GM19372 (cell line): ENCODE measurements at regions not wholly inside any gene's neighbourhood (a gene's known extent, or its start where the extent isn't known, plus 50 kb on each side); places are given as distances from the start of the nearest gene placed in this dataset.
"Not testable (repeated sequence)": the region's sequence is repeated elsewhere in the genome, so short reads cannot be mapped to it uniquely, and the experiment has no call there.

Source experiments
- ATAC-seq: cut with Tn5 transposase; IDR thresholded peaks from one replicate; pipeline ENCODE4 v1.9.1; 2021; ENCODE audit warnings: mild to moderate bottlenecking, low read depth, moderate library complexity; ENCODE audit not compliant: unreplicated experiment

DNA sequence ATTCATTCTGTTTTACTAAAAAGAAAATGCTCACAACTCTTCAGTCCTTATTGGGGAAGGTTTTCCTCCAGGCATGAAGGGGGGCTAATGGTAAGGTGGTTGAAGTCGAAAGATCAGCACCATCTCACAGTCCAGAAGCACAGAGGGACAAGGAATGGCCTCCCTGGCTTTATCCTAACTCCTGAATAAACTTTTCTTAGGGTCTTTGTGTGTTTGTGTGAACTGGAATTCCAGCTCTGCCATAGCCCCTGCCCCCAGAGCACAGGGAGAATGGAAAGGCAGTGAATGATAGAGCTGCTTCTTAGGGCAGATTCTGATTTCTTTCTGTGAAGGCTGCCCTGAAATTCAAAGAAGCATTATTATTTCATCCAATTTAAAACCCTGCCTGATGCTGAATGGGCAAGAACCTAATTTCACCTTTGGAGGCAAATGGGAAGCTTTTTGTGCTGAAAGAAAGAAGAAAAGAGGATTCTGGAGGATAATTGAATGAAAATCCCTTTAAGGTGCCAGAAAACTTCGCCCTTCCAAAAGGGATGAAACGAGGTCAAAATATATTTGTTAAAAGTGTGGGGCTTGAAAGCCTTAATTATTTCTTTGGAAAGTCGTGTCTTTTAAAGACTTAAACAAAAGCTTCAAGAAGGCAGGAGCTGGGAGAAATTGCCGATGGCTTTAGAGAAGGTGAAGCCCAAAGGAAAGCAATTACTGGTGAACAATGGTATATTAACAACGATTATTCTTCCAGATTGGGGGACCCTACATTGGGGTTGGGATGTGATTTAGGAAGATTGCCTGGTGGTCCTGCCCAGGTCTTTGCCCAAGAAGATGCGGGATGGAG lies 259.9 kb upstream of the RGMA start:
- no peak for ATAC-seq

DNA sequence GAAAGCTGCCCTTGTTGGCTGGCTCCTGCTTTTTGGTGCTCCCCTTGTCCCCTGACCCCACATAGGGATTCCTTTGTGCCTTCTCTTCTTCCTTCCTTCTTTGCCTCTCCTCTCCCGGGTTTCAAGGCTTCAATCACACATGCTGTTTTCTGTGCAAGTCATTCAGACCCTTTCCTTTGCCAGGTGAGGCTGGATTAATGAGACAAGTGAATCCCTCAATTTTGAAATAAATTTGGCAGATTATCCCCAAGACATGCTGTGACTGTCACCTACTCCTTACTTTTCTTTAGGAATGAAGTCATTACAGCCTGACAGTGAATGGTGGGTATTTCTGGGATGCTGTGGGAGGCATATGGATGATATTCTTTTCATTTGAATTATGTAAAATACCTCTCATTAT lies 259.0 kb upstream of the RGMA start:
- no peak for ATAC-seq

DNA sequence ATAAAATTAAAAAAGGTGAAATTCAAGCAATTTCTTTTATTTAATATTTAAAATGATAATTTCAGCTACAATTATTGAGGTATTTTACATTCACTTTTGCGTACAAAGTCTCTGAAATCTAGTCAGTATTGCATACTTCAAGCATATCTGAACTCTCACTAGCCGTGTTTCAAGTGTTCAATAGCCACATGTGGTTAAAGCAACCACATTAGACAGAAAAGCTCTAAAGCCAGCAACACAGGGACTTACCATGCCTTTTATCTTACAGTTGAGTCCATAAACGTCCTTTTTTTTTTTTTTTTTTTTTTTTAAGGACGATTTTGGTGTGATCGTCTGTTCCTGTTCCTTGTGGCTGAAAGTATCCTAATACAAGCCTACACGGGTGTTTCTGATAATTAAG lies 257.0 kb upstream of the RGMA start:
- no peak for ATAC-seq

DNA sequence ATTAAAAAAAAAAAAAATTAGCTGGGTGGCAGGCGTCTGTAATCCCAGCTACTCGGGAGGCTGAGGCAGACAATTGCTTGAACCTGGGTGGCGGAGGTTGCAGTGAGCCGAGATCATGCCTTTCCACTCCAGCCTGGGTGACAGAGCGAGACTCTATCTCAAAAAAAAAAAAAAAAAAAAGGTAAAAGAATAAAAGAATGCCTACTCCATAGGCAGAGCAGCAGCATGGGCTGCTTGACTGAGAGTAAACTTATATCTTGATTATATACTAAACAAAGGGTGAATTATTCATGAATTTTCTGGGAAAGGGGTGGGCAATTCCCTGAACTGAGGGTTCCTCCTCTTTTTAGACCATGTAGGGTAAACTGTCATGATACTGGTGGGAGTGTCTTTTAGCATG lies 254.4 kb upstream of the RGMA start:
- ATAC-seq, result not testable (repeated sequence)

DNA sequence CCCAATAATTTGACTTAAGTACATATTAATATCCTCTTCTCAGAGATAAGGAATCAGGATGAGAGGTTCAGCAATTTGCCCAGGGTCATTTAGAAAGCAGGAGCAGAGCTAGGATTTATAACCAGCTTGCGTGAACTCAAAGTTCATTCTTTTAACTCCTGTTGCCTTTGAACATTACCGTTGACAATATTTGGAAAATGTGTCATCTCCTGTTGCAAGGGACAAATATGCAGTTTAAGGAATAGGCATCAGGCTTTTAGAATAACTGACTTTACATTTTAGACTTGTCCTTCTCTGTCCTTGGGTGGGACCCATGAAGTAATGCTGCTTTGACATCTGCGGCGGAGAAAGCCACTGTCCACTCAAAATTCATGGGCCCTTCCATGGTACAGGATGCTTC lies 252.2 kb upstream of the RGMA start:
- no peak for ATAC-seq

DNA sequence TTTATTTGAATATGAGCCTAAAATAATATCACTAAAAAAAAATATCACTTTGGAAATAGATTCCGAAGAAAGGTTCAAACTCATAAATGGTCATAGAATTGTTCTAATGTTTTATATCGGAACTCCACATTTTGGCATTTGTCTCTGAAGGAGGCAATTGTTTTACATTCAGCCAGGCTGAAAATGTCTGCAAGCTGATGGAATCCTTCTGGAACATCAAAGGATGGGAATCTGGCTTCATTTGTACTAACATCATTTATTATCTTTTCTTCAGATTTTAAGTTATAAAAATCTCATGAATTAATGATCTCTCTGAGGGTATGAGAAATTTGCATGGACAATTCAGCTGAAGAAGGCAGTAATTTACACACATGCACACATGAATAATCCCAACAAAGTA lies 251.4 kb upstream of the RGMA start:
- no peak for ATAC-seq

DNA sequence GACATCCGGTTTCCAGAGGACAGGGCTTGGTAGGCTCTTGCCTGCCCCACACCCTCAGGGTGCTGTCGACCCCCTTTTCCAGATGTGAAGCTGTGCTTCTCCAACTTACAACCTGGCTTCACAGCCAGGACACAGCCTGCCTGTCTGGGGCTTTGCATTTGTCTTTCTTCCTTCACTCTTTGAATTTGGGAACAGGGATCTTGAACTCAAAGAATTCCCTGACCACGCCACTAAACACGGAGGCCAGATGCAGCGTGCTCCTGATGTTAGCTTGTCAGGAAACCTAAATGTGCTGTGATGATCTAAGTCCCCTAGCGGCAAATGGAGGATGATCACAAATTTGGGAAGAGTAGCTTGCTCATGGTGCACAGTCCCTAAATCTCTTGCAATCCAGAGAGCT lies 244.8 kb upstream of the RGMA start:
- no peak for ATAC-seq

DNA sequence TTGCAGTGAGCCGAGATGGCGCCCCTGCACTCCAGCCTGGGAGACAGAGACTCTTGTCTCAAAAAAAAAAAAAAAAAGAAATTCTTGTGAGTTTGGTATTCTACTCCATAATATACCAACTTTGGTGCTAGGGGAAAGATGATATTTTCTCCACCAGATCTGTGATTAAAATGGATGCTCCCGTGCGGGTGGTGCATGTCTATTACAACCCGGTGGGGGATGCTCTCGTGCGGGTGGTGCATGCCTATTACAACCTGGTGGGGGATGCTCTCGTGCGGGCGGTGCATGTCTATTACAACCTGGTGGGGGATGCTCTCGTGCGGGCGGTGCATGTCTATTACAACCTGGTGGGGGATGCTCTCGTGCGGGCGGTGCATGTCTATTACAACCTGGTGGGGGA lies 244.1 kb upstream of the RGMA start:
- not testable (repeated sequence) for ATAC-seq

DNA sequence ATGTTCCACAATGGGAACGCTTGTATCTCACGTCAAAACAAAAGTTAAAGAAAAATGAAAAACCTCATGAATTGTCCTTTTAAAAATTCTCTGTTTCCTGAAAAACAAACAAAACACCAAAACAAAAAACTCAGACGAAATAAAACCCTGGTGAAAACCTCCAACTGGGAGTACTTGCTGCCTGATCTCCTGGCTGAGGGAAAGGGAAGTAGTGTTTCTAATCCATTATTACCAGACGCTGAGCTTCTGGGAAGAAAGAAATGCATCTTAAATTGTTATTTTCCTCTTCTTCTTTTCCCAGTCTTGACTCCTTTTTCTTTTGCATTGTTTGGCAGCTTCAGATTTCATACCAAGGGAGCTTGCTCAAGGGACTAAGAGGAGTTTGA lies 243.2 kb upstream of the RGMA start:
- no peak for ATAC-seq

DNA sequence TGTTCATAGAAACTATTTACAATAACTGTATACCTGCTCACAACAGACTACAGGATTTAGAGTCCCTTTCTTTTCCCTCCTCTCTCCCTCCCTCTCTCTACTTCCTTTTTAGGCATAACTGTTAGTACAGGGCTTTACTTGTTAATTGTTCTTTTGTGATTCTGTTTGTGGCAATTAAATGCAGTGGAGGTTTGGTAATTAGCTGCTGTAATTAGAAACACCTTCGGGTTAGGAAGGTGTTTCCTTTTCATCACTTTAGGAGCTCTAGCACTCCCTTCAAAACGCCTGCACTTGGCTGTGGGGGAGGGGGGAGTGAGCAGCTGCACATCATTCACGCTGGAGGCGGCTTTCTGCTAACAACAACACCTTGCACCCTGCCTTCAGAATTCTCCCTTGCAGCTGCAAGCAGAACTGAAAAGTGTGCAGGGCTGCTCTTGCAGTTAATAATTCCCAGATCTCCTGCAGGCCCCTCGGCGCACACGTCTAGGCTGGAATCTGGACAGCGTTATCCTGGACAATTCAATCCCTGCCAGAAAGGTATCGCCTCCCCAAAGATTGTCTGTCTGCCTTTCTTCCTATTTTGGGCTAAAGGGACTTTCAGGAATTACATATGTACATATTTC lies 242.6 kb upstream of the RGMA start:
- no peak for ATAC-seq

DNA sequence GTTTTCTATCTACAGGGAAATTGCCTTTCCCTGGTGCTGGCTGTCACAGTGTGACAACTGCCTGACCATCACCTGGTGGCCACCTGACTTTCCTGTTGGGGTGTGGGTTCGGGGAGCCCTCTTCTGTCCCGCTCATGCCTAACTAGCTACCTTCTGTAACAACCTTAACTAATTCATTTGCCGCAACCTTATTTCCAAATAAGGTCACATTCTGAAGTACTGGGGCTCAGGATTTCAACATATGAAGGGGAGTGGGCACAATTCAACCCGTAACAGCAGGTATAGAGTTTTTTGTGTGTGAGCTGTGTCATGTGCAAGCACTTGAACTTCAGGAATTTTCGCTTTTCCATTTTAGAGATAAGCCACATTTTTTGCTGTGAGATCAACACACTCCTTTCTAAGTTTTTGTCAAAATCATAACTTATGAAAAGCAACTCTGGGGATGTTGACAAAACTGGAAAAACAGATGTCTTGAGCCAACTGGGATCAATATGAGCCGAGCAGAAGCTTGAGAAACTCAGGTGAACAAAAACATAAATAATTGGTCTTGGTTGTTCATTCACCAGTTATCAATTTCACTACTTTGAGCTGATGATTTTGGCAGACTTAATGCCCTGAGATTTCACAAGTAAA lies 242.0 kb upstream of the RGMA start:
- ATAC-seq, result no peak

DNA sequence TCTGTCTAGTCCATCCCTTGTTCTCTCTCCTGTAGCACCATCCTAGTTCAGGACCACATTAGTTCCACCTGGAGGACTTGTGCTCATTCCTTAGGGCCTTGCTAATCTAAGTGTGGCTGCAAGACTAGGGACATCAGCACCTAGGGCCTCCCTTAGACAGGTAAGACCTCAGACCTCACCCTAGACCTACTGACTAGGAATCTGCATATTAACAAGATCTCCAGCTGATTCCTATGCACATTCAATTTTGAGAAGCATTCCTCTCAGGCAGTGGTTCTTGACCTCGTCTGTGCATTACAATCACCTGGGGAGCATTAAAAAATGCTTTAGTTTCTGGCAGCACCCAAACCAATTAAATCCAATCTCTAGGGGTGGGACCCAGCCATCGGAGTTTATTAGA lies 238.4 kb upstream of the RGMA start:
- ATAC-seq, result no peak

DNA sequence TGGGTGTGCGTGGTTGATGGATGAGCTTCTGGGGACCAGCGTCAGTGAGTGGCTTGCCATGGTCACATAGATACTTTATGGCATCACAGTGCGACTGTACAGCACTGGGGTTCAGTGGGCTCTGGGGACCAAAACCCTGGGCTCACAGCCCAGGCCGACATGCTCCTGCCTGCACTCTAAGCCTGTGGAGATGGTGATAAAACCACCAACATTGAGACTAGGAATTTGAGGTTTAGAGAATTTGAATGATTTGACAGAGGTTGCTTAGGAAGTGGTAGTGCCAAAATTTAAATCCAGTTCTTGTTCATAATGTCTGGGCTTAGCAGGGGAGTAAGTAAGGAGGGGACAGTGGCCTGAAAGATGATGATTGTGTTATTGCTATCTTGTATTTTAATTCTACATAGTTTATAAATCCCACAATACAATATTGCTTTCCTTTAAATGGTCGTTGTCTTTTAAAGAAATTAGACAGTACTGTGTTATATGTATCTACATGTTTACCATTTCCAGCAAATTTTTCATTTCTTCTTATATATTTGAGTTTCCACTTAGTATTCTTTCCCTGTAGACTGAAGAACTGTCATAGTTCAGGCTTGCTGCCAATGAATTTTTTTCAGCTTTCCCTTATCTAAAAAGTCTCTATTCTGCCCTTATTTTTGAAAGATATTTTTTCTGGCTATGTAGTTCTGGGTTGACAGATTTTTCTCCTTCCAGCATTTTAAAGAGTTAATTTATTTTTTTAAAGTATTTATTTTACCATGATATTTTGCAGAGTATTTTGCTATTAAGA lies 235.4 kb upstream of the RGMA start:
- ATAC-seq, result no peak

DNA sequence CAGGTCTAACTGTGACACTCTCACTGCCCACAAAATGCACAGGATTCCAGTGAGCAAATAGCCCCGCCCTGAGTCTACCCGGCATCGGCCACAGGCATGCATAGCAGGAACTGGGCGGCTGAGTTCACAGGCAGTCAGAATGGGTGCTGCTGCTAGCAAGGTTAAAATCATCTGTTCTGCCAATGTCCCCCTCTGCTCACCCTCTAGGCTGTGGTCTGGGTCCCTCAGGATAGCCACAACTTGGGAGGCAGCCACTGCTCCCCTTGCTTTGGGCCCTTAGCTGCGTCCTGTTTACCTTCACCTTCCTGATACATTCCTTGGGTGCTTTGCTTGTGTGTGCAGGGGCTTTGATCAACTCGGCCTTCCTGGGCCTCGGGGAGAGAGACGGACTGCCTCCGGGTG lies 232.9 kb upstream of the RGMA start:
- ATAC-seq, result no peak

DNA sequence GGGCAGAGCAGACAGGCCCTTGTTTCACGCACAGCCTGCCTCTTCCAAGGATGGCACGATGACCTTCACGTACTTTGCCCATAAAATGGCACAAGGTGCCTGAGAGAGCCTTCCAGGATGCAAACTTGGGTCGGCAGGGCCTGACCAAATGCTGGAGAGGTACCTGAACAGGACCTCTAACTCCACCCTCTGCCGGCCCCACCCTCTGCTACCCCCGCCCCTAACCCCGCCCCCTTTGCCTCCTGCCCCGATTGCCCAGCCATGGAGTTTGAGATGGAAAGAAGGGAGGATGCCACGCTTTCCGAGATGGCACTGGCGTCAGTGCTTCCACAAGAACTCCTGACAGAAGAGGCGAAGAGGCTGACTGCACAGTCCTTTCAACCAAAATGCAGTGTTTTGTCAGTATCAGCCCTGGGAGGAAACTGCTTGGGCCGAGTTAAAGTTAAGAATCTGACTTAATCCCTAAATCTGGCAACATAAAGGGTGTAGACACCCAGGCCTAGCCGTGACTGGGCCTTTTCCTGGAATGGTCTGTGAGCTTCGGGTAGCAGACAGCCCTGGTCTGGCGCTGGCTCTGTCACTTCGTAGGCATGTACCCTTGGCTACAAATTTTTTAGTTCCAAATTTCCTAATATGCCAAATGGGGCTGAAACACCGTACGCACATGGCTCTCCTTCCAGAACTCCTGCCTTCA lies 230.3 kb upstream of the RGMA start:
- ATAC-seq, result no peak

DNA sequence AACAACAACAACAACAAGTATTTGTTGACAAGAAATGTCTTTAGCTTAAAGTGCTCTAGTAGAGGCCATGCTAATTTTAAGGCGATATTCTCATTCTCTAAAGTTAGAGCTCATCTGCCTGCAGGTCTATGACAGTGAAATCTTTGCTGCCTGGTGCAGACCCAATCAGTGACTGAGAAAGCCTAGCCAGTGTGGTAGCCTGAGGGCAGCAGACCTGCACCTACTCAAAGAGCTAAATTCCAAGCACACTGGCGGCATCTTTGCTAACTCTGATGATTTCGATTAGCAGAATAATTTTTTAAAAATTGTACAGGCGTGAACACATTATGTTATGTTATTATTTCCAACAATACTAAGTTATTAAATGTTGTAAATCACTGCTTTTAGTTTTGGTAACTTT lies 228.8 kb upstream of the RGMA start:
- ATAC-seq, result no peak

DNA sequence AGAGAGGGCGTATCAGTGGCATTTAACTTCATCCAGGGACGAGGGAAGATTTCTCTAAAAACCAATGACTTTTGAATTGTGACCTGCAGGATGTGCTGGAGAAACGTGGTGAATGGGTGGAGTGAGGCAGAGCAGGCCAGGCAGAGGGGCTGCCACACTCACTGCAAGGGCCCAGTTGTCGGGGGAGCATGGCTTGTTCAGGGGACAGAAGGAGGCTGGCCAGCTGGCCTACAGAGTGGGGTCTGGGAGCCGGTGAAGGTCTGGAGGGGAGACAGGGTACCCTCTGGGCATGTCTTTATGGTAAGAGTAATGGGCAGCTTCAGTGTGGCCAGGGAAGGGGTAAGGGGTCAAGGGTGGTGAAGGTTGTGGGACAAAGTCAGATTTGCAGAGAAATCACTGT lies 225.2 kb upstream of the RGMA start:
- ATAC-seq, result no peak

DNA sequence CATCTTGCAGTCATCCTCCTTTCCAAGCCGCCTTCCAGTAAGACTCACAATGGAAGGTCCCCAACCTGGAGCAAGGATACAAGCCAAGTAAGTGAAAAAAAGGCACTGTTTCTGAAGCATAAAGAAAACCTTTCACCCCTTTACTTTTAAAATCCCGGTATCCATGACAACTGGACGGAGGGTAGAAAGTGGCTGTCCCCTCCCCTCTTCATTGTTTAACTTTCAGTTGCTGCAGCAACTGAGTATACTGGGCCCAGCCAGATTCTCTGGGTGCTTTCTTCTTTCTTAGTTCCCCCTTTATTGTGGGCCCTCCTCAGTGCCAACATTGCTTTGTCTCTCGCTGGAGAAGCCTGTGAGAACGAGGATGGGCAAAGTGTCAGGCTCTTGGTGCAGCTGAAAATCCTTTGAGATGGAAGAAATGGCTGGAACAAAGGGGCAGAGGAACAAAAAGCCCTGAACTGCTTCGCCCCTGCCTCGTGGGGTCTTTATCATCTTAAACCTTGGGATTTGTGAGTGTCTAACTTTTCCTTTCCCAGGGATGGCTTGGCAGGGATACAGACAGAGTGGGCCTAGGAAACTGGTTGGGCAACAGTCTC lies 224.0 kb upstream of the RGMA start:
- ATAC-seq, result no peak

DNA sequence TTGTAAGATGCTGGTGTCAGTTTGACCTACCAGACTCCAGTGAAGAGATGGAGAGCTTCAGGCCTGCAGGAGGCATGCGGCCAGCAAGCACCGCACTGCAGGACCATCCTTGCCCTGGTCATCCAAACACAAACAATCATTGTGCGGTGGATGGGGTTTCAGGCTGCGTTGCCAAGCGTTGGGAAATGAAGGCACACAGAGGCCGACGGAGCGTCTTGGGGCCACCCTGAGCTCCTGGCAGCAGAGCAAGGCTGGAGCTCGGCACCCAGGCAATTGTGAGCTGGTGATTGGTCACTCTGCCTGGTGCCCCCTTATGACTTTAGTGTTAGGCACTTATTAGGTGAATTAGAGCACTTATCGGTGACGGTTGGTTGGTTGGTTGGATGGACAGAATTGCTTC lies 222.6 kb upstream of the RGMA start:
- ATAC-seq, result no peak

DNA sequence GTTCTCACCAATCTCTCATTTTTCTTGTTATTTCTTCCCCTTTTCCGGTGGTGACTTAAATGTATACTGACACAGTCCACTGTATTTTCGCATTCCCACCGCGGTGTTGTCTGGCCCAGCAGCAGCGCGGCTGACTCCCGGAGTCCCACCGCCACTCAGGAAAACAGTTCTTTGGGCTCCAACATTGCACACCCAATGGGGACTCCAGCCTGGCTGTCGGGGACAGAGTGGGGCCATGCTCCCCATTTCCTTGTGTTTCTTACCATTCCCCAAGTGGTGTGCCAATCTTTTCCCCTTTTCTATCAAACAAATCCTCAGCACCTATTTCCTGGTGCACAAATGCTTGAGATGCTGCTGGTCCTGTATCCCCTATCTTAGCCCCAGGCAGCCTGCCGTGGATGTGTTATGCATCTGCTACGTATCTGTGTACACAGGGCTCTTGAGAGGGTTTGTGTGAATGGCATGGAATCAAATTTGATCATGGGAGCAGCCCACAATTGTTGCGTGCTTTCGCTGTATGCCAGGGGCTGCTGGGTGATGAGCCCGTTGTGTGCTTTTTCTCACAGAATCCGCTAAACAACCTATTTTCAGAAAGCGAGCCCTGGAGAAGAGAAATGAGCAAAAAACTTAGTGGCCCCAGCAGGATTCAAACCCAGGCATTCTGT lies 219.1 kb upstream of the RGMA start:
- no peak for ATAC-seq
